Spinal cord (tissue), 9 donors: ENCODE measurements at regions not wholly inside any gene's neighbourhood (a gene's known extent, or its start where the extent isn't known, plus 50 kb on each side); places are given as distances from the start of the nearest gene placed in this dataset.

ENCODE experiments used
- DNase-seq, 6 donors: peaks; one replicate each; pipeline versions ENCODE4 v3.0.0 to v3.0.0-alpha.2; 2013 to 2015; ENCODE audit warnings: low spot score in 6 of 6, low read depth in 4 of 6
- H3K27ac ChIP-seq: one replicate; pipeline ENCODE4 v1.5.1; 2013; ENCODE audit warnings: low read depth, low read length, control low read depth
- H3K27me3 ChIP-seq: one replicate; pipeline ENCODE4 v1.6.1; 2013; ENCODE audit warnings: low read length; ENCODE audit not compliant: control insufficient read depth, insufficient read depth
- H3K36me3 ChIP-seq: one replicate; pipeline ENCODE4 v1.6.1; 2013; ENCODE audit warnings: low read length; ENCODE audit not compliant: control insufficient read depth, insufficient read depth
- H3K4me1 ChIP-seq: one replicate; pipeline ENCODE4 v1.6.1; 2013; ENCODE audit warnings: low read length; ENCODE audit not compliant: control insufficient read depth, insufficient read depth
- H3K4me3 ChIP-seq: one replicate; pipeline ENCODE4 v1.5.1; 2013; ENCODE audit warnings: low read depth, low read length, control low read depth
- H3K9me3 ChIP-seq: one replicate; pipeline ENCODE4 v1.6.1; 2013; ENCODE audit warnings: low read length; ENCODE audit not compliant: control insufficient read depth, insufficient read depth
- WGBS: methylation state at CpG from one replicate; pipeline ENCODE4 v1.1.5; 2013; ENCODE audit warnings: missing lambda C conversion rate; ENCODE audit not compliant: insufficient coverage; 5-methylcytosine and 5-hydroxymethylcytosine counted together
- donor health status: healthy.

GRCh38 chr6:165229216-165229615, 80.2 kb downstream of the C6orf118 start:
- 83% methylated on average over 1 of the region's 5 CpGs for WGBS
- no peak for DNase-seq
- Histone ChIP-seq H3K27ac (no peak overlapping the region), H3K27me3 (no peaks in the 10 kb centered on the region), H3K36me3 (no peaks in the 10 kb centered on the region), H3K9me3 (no peaks in the 10 kb centered on the region), H3K4me1 (peaks cover 24% of the 10 kb centered on the region), H3K4me3 (no peak overlapping the region)

- H3K27me3 ChIP-seq, result no peaks in the 10 kb centered on the region
- 94% methylated on average over 4 of the region's 10 CpGs for WGBS
- no peak overlapping the region for H3K4me3 ChIP-seq
- no peak for DNase-seq
- H3K27ac ChIP-seq, result no peak overlapping the region
- no peaks in the 10 kb centered on the region for H3K9me3 ChIP-seq
- H3K36me3 ChIP-seq, result no peaks in the 10 kb centered on the region
- peaks cover 14% of the 10 kb centered on the region for H3K4me1 ChIP-seq
Measured at GRCh38 chr6:165227644-165228329, 81.6 kb downstream of the C6orf118 start.

GRCh38 chr6:165223736-165224135, 85.7 kb downstream of the C6orf118 start:
- WGBS, result 61% methylated on average over 1 of the region's 1 CpG

GRCh38 chr6:165223101-165223500, 86.3 kb downstream of the C6orf118 start:
- 80% methylated on average over 1 of the region's 2 CpGs for WGBS
- H3K36me3 ChIP-seq, result no peaks in the 10 kb centered on the region
- DNase-seq, result no peak
- H3K27me3 ChIP-seq, result no peaks in the 10 kb centered on the region
- H3K9me3 ChIP-seq, result no peaks in the 10 kb centered on the region
- peaks cover 3% of the 10 kb centered on the region for H3K4me1 ChIP-seq
- H3K27ac ChIP-seq, result no peak overlapping the region
- no peak overlapping the region for H3K4me3 ChIP-seq

More at GRCh38 chr6:165223736-165224135, 85.7 kb downstream of the C6orf118 start:
- no peaks in the 10 kb centered on the region for H3K36me3 ChIP-seq
- DNase-seq, result no peak
- no peak overlapping the region for H3K27ac ChIP-seq
- H3K4me3 ChIP-seq, result no peak overlapping the region
- H3K4me1 ChIP-seq, result peaks cover 3% of the 10 kb centered on the region
- no peaks in the 10 kb centered on the region for H3K9me3 ChIP-seq
- no peaks in the 10 kb centered on the region for H3K27me3 ChIP-seq

- H3K4me1 ChIP-seq, result peaks cover 3% of the 10 kb centered on the region
- H3K36me3 ChIP-seq, result no peaks in the 10 kb centered on the region
- no peak overlapping the region for H3K27ac ChIP-seq
- DNase-seq, result no peak
- WGBS, result 96% methylated on average over 4 of the region's 5 CpGs
- no peak overlapping the region for H3K4me3 ChIP-seq
- no peaks in the 10 kb centered on the region for H3K27me3 ChIP-seq
- no peaks in the 10 kb centered on the region for H3K9me3 ChIP-seq
Measured at GRCh38 chr6:165222315-165223025, 86.9 kb downstream of the C6orf118 start.

GRCh38 chr6:165220045-165220444, 89.4 kb downstream of the C6orf118 start:
- 43% methylated on average over 2 of the region's 5 CpGs for WGBS
- Histone ChIP-seq H3K27me3 (no peaks in the 10 kb centered on the region), H3K9me3 (no peaks in the 10 kb centered on the region), H3K27ac (no peak overlapping the region), H3K36me3 (no peaks in the 10 kb centered on the region), H3K4me1 (peaks cover 3% of the 10 kb centered on the region), H3K4me3 (no peak overlapping the region)
- DNase-seq, result peak in 2 of 6 donors; percentile 21 to 54

- WGBS, result 17% methylated on average over 1 of the region's 4 CpGs
Measured at GRCh38 chr6:165219629-165220028, 89.8 kb downstream of the C6orf118 start.

GRCh38 chr6:165218829-165219228, 90.6 kb downstream of the C6orf118 start:
- 80% methylated on average over 1 of the region's 3 CpGs for WGBS
- no peak overlapping the region for H3K4me3 ChIP-seq
- peak in 2 of 6 donors; percentile 17 to 61 for DNase-seq
- H3K9me3 ChIP-seq, result no peaks in the 10 kb centered on the region
- H3K4me1 ChIP-seq, result peaks cover 3% of the 10 kb centered on the region
- H3K27ac ChIP-seq, result no peak overlapping the region
- H3K27me3 ChIP-seq, result no peaks in the 10 kb centered on the region
- no peaks in the 10 kb centered on the region for H3K36me3 ChIP-seq

More at GRCh38 chr6:165219629-165220028, 89.8 kb downstream of the C6orf118 start:
- Histone ChIP-seq H3K36me3 (no peaks in the 10 kb centered on the region), H3K27ac (no peak overlapping the region), H3K27me3 (no peaks in the 10 kb centered on the region), H3K9me3 (no peaks in the 10 kb centered on the region), H3K4me1 (peaks cover 3% of the 10 kb centered on the region), H3K4me3 (no peak overlapping the region)
- peak in 2 of 6 donors; percentile 16 to 70 for DNase-seq

GRCh38 chr6:165206798-165207197, 102.6 kb downstream of the C6orf118 start:
- H3K27ac ChIP-seq, result no peak overlapping the region
- no peak for DNase-seq
- no peak overlapping the region for H3K4me3 ChIP-seq
- no CpG with 5 or more reads among the region's 2 CpGs for WGBS
- H3K27me3 ChIP-seq, result no peaks in the 10 kb centered on the region
- no peaks in the 10 kb centered on the region for H3K9me3 ChIP-seq
- no peaks in the 10 kb centered on the region for H3K4me1 ChIP-seq
- no peaks in the 10 kb centered on the region for H3K36me3 ChIP-seq

GRCh38 chr6:165205632-165206031, 103.8 kb downstream of the C6orf118 start:
- WGBS, result 87% methylated on average over 2 of the region's 2 CpGs
- no peaks in the 10 kb centered on the region for H3K4me1 ChIP-seq
- no peak for DNase-seq
- H3K27ac ChIP-seq, result no peak overlapping the region
- no peaks in the 10 kb centered on the region for H3K9me3 ChIP-seq
- H3K27me3 ChIP-seq, result no peaks in the 10 kb centered on the region
- H3K36me3 ChIP-seq, result no peaks in the 10 kb centered on the region
- no peak overlapping the region for H3K4me3 ChIP-seq
